Progenitor cell of endocrine pancreas (in vitro differentiated cells): ENCODE measurements at regions not wholly inside any gene's neighbourhood (a gene's known extent, or its start where the extent isn't known, plus 50 kb on each side); places are given as distances from the start of the nearest gene placed in this dataset.

Experiments used
- DNase-seq: peaks from one replicate; pipeline ENCODE4 v3.0.0; 2021; ENCODE audit warnings: low spot score; ENCODE audit not compliant: unreplicated experiment
- H3K27ac Mint-ChIP-seq: 2 replicates; pipeline ENCODE4 v1.8.0; 2021; ENCODE audit warnings: mild to moderate bottlenecking, moderate library complexity, mixed read lengths
- H3K27me3 Mint-ChIP-seq: 2 replicates; pipeline ENCODE4 v1.8.0; 2021; ENCODE audit warnings: mixed read lengths
- H3K36me3 Mint-ChIP-seq: 2 replicates; pipeline ENCODE4 v1.8.0; 2022; ENCODE audit warnings: mixed read lengths; ENCODE audit not compliant: insufficient read depth
- H3K4me1 Mint-ChIP-seq: 2 replicates; pipeline ENCODE4 v1.8.0; 2021; ENCODE audit warnings: low read depth, mixed read lengths
- H3K4me3 Mint-ChIP-seq: 2 replicates; pipeline ENCODE4 v1.8.0; 2021; ENCODE audit warnings: low read depth, mild to moderate bottlenecking, moderate library complexity, mixed read lengths
- H3K9me3 Mint-ChIP-seq: 2 replicates; pipeline ENCODE4 v1.8.0; 2021; ENCODE audit warnings: low read depth, mixed read lengths
- TF ChIP-seq, protein P1 (sequence below): fragments of 200-600 bp; sonication (generic); IDR thresholded peaks from one replicate; pipeline ENCODE4 v1.5.0; 2021; ENCODE audit warnings: antibody characterized with exemption, mild to moderate bottlenecking; ENCODE audit not compliant: unreplicated experiment

DNA sequence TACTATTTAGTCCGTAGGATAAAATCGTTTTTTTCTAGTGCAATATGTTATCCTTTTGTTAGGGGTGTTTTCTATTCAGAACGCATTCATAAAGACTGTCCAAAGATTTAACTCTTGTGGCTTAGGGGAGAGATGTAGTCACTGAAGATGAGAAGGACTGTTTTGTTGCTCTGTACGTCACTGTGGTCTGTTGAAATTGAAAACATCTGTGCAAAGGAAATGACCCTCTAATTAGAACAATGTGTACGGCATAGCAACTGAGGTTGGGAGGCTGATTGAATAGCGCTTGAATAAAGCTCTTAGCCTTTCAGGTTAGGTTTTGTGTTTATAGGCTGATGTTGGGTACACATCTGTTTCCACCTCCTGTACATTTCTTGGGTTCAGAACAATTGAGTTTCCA is 453.4 kb upstream of the AKR1E2 start:
- no peak overlapping the region for H3K4me3 Mint-ChIP-seq
- TF ChIP-seq, protein P1, sequence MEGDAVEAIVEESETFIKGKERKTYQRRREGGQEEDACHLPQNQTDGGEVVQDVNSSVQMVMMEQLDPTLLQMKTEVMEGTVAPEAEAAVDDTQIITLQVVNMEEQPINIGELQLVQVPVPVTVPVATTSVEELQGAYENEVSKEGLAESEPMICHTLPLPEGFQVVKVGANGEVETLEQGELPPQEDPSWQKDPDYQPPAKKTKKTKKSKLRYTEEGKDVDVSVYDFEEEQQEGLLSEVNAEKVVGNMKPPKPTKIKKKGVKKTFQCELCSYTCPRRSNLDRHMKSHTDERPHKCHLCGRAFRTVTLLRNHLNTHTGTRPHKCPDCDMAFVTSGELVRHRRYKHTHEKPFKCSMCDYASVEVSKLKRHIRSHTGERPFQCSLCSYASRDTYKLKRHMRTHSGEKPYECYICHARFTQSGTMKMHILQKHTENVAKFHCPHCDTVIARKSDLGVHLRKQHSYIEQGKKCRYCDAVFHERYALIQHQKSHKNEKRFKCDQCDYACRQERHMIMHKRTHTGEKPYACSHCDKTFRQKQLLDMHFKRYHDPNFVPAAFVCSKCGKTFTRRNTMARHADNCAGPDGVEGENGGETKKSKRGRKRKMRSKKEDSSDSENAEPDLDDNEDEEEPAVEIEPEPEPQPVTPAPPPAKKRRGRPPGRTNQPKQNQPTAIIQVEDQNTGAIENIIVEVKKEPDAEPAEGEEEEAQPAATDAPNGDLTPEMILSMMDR = no peak
- no peak for DNase-seq
- no peaks in the 10 kb centered on the region for H3K27me3 Mint-ChIP-seq
- H3K27ac Mint-ChIP-seq = no peak overlapping the region
- no peaks in the 10 kb centered on the region for H3K9me3 Mint-ChIP-seq
- no peaks in the 10 kb centered on the region for H3K4me1 Mint-ChIP-seq
- H3K36me3 Mint-ChIP-seq = no peaks in the 10 kb centered on the region

DNA sequence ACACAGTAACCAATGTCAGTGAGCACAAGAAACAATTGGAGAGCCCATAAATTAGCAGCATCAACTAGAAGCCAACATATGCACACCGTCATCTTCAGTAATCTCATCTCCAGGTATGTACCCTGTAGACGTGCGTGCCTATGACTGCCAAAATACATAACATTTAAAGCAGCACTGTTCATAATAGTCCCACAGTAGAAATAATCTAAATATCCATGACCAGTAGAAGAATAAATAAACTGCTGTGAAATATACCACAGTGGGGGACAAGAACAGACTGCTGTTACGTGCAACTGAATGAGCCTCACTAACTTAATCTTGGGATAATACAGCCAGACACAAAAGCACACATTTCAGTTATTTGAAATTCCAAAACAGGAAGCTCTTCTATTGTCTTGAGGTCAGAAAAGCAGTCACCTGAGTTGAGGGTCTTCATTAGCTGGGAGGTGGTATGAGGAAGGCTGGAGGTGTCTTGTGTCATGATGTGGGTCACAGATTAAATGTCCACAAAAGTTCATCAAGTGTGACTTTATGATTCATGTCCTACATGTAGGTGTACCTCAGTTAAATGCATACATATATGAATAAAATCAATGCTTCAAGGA is 454.2 kb upstream of the AKR1E2 start:
- H3K27me3 Mint-ChIP-seq = no peaks in the 10 kb centered on the region
- H3K4me3 Mint-ChIP-seq = no peak overlapping the region
- TF ChIP-seq, protein P1 = no peak
- no peak for DNase-seq
- no peaks in the 10 kb centered on the region for H3K36me3 Mint-ChIP-seq
- H3K4me1 Mint-ChIP-seq = no peaks in the 10 kb centered on the region
- no peaks in the 10 kb centered on the region for H3K9me3 Mint-ChIP-seq
- H3K27ac Mint-ChIP-seq = no peak overlapping the region

DNA sequence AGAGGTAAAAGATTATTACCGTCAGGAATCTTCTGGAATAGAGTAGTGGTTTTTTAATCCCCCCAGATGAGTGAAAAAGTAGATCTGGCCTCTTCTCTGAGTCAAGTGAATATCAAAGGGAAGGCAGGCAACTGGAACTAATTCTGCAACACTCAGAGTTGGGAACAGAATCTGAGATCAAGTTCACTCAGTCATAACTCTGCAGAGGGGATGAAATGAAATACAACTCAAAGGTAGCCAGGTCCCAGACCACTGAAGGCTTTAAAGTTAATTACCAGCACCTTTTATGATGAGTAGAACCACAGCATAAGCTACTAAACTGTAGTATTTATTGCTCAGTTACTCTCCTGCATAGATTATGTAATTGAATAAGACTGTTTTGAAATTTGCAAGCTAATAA is 455.6 kb upstream of the AKR1E2 start:
- TF ChIP-seq, protein P1 = no peak
- no peak for DNase-seq
- Mint-ChIP-seq H3K4me3 (no peak overlapping the region), H3K4me1 (no peaks in the 10 kb centered on the region), H3K9me3 (no peaks in the 10 kb centered on the region), H3K27ac (no peak overlapping the region), H3K27me3 (no peaks in the 10 kb centered on the region), H3K36me3 (no peaks in the 10 kb centered on the region)

DNA sequence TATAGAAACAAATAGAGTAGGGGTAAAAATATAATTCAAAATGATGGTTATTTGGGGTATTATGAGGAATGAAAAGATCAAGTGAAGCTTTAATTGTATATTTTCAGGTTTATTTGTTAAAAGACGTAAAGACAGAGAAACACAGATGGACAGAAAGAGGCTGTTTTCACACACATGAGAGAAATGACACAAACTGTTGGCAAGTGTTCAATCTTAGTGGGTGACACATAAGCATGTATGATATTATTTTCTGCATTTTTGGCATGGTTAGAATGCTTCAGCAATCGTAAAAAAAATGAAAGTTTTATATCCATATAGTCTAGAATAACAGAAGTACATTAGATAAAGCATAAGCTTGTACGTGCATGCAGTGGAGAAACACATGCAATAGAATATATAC is 464.4 kb upstream of the AKR1E2 start:
- no peak overlapping the region for H3K27ac Mint-ChIP-seq
- H3K27me3 Mint-ChIP-seq = no peaks in the 10 kb centered on the region
- no peak overlapping the region for H3K4me3 Mint-ChIP-seq
- DNase-seq = no peak
- TF ChIP-seq, protein P1 = no peak
- H3K36me3 Mint-ChIP-seq = no peaks in the 10 kb centered on the region
- no peaks in the 10 kb centered on the region for H3K9me3 Mint-ChIP-seq
- no peaks in the 10 kb centered on the region for H3K4me1 Mint-ChIP-seq

DNA sequence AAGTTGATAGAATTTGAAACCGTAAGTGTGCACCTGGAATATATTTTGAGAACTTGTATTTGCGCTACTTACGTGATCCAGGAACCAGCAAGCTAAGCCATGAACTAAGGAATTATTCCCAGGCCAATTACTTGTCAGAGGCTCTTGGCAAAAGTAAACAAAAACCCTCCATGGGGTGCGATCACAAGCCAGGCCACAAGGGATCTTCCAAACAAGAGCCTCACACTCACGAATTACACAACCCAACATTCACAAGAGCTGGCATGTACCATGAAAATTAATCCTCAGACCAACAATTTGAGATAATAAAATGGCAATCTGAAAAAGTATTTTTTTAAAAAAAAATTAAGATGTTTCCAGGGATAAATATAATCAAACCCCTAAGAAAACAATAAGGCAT is 467.0 kb upstream of the AKR1E2 start:
- Mint-ChIP-seq H3K4me1 (peaks cover under 1% of the 10 kb centered on the region), H3K36me3 (no peaks in the 10 kb centered on the region), H3K27me3 (no peaks in the 10 kb centered on the region), H3K4me3 (no peak overlapping the region), H3K27ac (no peak overlapping the region), H3K9me3 (no peaks in the 10 kb centered on the region)
- no peak for DNase-seq
- TF ChIP-seq, protein P1 = peak; percentile 12
